Loucy (cell line): ENCODE measurements at regions not wholly inside any gene's neighbourhood (a gene's known extent, or its start where the extent isn't known, plus 50 kb on each side); places are given as distances from the start of the nearest gene placed in this dataset.
"Not testable (repeated sequence)": the region's sequence is repeated elsewhere in the genome, so short reads cannot be mapped to it uniquely, and the experiment has no call there.

Experiments used
- H2AFZ ChIP-seq: fragments of 200-600 bp; sonication (generic); 2 replicates; pipeline ENCODE4 v1.6.0; 2016; ENCODE audit warnings: antibody characterized with exemption, mild to moderate bottlenecking, low read length, moderate library complexity
- H3F3A ChIP-seq: fragments of 200-600 bp; 2 replicates; pipeline ENCODE4 v1.6.0; 2016; ENCODE audit warnings: antibody characterized with exemption, low read depth, mild to moderate bottlenecking
- H3K27me3 ChIP-seq: fragments of 200-600 bp; sonication (generic); 2 replicates; pipeline ENCODE4 v1.6.1; 2014; ENCODE audit warnings: low read length, mild to moderate bottlenecking; ENCODE audit not compliant: insufficient read depth, poor library complexity, severe bottlenecking
- H3K36me3 ChIP-seq: fragments of 200-600 bp; sonication (generic); 2 replicates; pipeline ENCODE4 v1.6.1; 2016; ENCODE audit warnings: low read length; ENCODE audit not compliant: insufficient read depth
- H3K4me1 ChIP-seq: fragments of 200-600 bp; sonication (generic); 2 replicates; pipeline ENCODE4 v1.5.1; 2014; ENCODE audit warnings: low read length, mild to moderate bottlenecking; ENCODE audit not compliant: insufficient read depth, poor library complexity, severe bottlenecking
- H3K4me2 ChIP-seq: fragments of 200-600 bp; sonication (generic); 2 replicates; pipeline ENCODE4 v1.6.0; 2014; ENCODE audit warnings: antibody characterized with exemption, low read length, low read depth, mild to moderate bottlenecking; ENCODE audit not compliant: poor library complexity, severe bottlenecking
- H3K4me3 ChIP-seq: fragments of 200-600 bp; sonication (generic); 2 replicates; pipeline ENCODE4 v1.5.1; 2014; ENCODE audit warnings: low read length, mild to moderate bottlenecking, mixed read lengths; ENCODE audit not compliant: poor library complexity, severe bottlenecking
- H3K79me2 ChIP-seq: fragments of 200-600 bp; sonication (generic); 2 replicates; pipeline ENCODE4 v1.6.1; 2014; ENCODE audit warnings: low read length; ENCODE audit not compliant: insufficient read depth
- H3K9ac ChIP-seq: fragments of 200-600 bp; sonication (generic); 2 replicates; pipeline ENCODE4 v1.6.0; 2014; ENCODE audit warnings: mild to moderate bottlenecking, low read depth, low read length, moderate library complexity; ENCODE audit not compliant: poor library complexity, severe bottlenecking
- H3K9me2 ChIP-seq: fragments of 200-600 bp; sonication (generic); replicated peaks from 2 replicates; pipeline ENCODE4 v1.6.1; 2016; ENCODE audit warnings: low read depth, low read length, mixed read lengths
- H3K9me3 ChIP-seq: fragments of 200-600 bp; sonication (generic); 2 replicates; pipeline ENCODE4 v1.6.1; 2014; ENCODE audit warnings: mild to moderate bottlenecking, antibody characterized with exemption, low read length, low read depth; ENCODE audit not compliant: insufficient read depth
- H4K20me1 ChIP-seq: fragments of 200-600 bp; sonication (generic); 2 replicates; pipeline ENCODE4 v1.6.0; 2014; ENCODE audit warnings: antibody characterized with exemption, low read length, mild to moderate bottlenecking; ENCODE audit not compliant: insufficient read depth, poor library complexity, severe bottlenecking
- EZH2phosphoT487 ChIP-seq: fragments of 200-600 bp; IDR thresholded peaks from 2 replicates; pipeline ENCODE4 v1.6.1; 2018; ENCODE audit warnings: antibody characterized with exemption, mild to moderate bottlenecking, moderate library complexity, borderline replicate concordance
- TF ChIP-seq, protein P1 (sequence below): fragments of 200-600 bp; sonication (generic); conservative IDR thresholded peaks from 2 replicates; pipeline ENCODE4 v1.5.1; 2014; ENCODE audit warnings: mild to moderate bottlenecking, antibody characterized with exemption, low read length

DNA sequence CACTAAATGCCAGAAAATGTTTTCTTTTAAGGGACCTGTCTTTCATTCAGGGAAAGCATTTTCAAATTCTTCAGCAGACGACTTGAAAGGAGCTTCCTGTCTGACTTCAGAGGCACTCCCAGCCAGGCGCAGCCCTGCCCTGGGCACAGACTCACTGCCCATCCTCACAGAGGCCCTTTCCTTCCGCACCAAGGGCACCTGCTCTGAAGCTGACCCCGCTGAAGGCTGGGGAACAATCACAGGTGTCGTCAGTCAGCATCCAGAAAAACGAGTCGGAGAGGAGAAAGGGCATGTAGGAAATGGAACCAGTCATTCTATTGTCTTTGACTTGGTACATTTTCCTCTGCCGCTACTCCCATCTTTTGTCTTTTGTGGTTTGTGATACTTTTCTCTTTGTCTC lies 125.3 kb upstream of the PARD3 start:
- H3K4me2 ChIP-seq, result no peak overlapping the region
- TF ChIP-seq, protein P1, sequence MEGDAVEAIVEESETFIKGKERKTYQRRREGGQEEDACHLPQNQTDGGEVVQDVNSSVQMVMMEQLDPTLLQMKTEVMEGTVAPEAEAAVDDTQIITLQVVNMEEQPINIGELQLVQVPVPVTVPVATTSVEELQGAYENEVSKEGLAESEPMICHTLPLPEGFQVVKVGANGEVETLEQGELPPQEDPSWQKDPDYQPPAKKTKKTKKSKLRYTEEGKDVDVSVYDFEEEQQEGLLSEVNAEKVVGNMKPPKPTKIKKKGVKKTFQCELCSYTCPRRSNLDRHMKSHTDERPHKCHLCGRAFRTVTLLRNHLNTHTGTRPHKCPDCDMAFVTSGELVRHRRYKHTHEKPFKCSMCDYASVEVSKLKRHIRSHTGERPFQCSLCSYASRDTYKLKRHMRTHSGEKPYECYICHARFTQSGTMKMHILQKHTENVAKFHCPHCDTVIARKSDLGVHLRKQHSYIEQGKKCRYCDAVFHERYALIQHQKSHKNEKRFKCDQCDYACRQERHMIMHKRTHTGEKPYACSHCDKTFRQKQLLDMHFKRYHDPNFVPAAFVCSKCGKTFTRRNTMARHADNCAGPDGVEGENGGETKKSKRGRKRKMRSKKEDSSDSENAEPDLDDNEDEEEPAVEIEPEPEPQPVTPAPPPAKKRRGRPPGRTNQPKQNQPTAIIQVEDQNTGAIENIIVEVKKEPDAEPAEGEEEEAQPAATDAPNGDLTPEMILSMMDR, result no peak
- TF ChIP-seq EZH2phosphoT487, result no peak

DNA sequence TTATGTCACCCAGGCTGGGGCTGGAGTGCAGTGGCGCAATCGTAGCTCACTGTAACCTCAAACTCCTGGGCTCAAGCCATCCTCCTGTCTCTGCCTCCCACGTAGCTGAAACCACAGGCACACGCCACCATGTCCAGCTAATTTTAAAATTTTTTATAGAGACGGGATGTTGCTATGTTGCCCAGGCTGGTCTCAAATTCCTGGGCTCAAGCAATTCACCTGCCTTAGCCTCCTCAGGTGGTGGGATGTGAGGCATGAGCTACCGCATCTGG lies 123.2 kb upstream of the PARD3 start:
- H4K20me1 ChIP-seq, result no peaks in the 10 kb centered on the region
- no peak overlapping the region for H3K4me2 ChIP-seq
- no peaks in the 10 kb centered on the region for H3K79me2 ChIP-seq
- no peaks in the 10 kb centered on the region for H3K27me3 ChIP-seq
- no peaks in the 10 kb centered on the region for H3K36me3 ChIP-seq
- no peak overlapping the region for H3K4me3 ChIP-seq
- no peaks in the 10 kb centered on the region for H3K9me2 ChIP-seq
- H3K9ac ChIP-seq, result no peak overlapping the region
- no peaks in the 10 kb centered on the region for H3F3A ChIP-seq
- H3K9me3 ChIP-seq, result no peaks in the 10 kb centered on the region
- TF ChIP-seq EZH2phosphoT487, result no peak
- TF ChIP-seq, protein P1, result no peak; the same call in 1 of the 2 replicates
- H2AFZ ChIP-seq, result no peak overlapping the region
- no peaks in the 10 kb centered on the region for H3K4me1 ChIP-seq

More for the DNA sequence above, 125.3 kb upstream of the PARD3 start:
- H3K27me3 ChIP-seq, result no peaks in the 10 kb centered on the region
- H4K20me1 ChIP-seq, result no peaks in the 10 kb centered on the region
- no peaks in the 10 kb centered on the region for H3K36me3 ChIP-seq
- no peak overlapping the region for H2AFZ ChIP-seq
- no peak overlapping the region for H3K4me3 ChIP-seq
- no peaks in the 10 kb centered on the region for H3K9me2 ChIP-seq
- no peaks in the 10 kb centered on the region for H3K9me3 ChIP-seq
- H3K9ac ChIP-seq, result no peak overlapping the region
- no peaks in the 10 kb centered on the region for H3K4me1 ChIP-seq
- no peaks in the 10 kb centered on the region for H3F3A ChIP-seq
- H3K79me2 ChIP-seq, result no peaks in the 10 kb centered on the region

DNA sequence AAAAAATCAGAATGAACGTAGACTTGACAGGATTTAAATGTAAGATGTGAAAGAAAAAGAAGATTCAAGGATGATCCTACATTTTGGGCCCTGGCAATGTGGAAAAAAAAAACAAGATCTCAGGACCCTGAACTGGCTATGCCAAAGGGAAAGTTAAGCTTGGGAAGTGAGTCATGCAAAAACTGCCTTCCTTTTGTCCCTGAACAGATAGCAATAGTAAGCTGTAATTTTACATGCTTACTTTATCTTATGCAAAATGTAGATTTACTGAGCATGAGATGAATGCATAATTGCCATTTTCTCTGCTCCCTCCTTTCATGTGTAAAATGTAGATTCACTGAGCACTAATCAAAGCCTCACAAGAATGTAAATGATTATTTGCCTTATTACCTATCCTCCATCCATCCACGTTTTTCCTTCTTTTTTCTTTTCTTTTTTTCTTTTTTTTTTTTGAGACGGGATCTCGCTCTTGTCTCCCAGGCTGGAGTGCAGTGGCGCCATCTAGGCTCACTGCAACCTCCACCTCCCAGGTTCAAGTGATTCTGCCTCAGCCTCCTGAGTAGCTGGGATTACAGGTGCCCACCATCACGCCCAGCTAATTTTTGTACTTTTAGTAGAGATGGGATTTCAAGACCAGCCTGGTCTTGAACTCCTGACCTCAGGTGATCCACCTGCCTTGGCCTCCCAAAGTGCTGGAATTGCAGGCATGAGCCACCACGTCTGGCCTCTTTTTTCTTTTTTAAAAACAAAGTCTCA lies 122.7 kb upstream of the PARD3 start:
- H3K4me1 ChIP-seq, H3K4me3 ChIP-seq: not testable (repeated sequence)

More for the DNA sequence above, 122.7 kb upstream of the PARD3 start:
- not testable (repeated sequence) for H3F3A ChIP-seq, H3K27me3 ChIP-seq, H3K9ac ChIP-seq, H3K4me2 ChIP-seq, H4K20me1 ChIP-seq, H2AFZ ChIP-seq, H3K9me3 ChIP-seq, H3K79me2 ChIP-seq, H3K36me3 ChIP-seq, H3K9me2 ChIP-seq
- TF ChIP-seq, protein P1, result peak; percentile 60
